T-cell (primary cell): ENCODE measurements at regions not wholly inside any gene's neighbourhood (a gene's known extent, or its start where the extent isn't known, plus 50 kb on each side); places are given as distances from the start of the nearest gene placed in this dataset.
"Not testable (repeated sequence)": the region's sequence is repeated elsewhere in the genome, so short reads cannot be mapped to it uniquely, and the experiment has no call there.

Experiments
- ATAC-seq, 4 experiments: fragments of 200-7000 bp in 3 of 4; fragments of 150-1000 bp in 1 of 4; cut with Tn5 transposase; replicated peaks in 1 of 4; 1 replicate in 3 of 4; 2 replicates in 1 of 4; pipeline ENCODE4 v1.10.0; 2021; ENCODE audit warnings: moderate library complexity in 3 of 4, mild to moderate bottlenecking in 2 of 4, moderate number of reproducible peaks in 1 of 4
- CTCF ChIA-PET, 2 donors: fragments of 300-600 bp; sonication (Branson Sonifier 250); formaldehyde crosslinking; loops; one replicate each; lab custom pipeline; 2022; ENCODE audit warnings: antibody characterized with exemption in 2 of 2; lab: Charles Lee
- POLR2A ChIA-PET, 2 donors: fragments of 300-600 bp; sonication (Branson Sonifier 250); formaldehyde crosslinking; loops; one replicate each; lab custom pipeline; 2022; ENCODE audit warnings: antibody characterized with exemption in 2 of 2; lab: Charles Lee
- DNase-seq, 35 experiments: peaks; one replicate each; pipeline versions ENCODE4 v3.0.0 to v3.0.0-alpha.2; 2013 to 2023
- H3K27ac ChIP-seq: one replicate; pipeline ENCODE4 v1.5.1; 2013; ENCODE audit warnings: low read length
- H3K27me3 ChIP-seq, 2 experiments: replicated peaks in 1 of 2; 1 replicate in 1 of 2; 2 replicates in 1 of 2; pipeline versions ENCODE4 v1.6.1 to v1.7.0; 2013; ENCODE audit warnings: low read length in 1 of 2, mixed read lengths in 1 of 2; ENCODE audit not compliant: control insufficient read depth in 2 of 2, insufficient read depth in 2 of 2; ENCODE audit errors: extremely low read depth in 1 of 2
- H3K36me3 ChIP-seq, 2 donors: 1 replicate in 1 of 2; 2 replicates in 1 of 2; pipeline versions ENCODE4 v1.6.1 to v1.7.0; 2013; ENCODE audit warnings: low read length in 1 of 2; ENCODE audit not compliant: control insufficient read depth in 2 of 2, insufficient read depth in 1 of 2; ENCODE audit errors: extremely low read depth in 1 of 2
- H3K4me1 ChIP-seq, 2 experiments: 1 replicate in 1 of 2; 2 replicates in 1 of 2; pipeline versions ENCODE4 v1.6.1 to v1.7.0; 2013; ENCODE audit warnings: low read length in 2 of 2, mixed read lengths in 1 of 2; ENCODE audit not compliant: insufficient read depth in 2 of 2, control insufficient read depth in 1 of 2; ENCODE audit errors: extremely low read depth in 1 of 2
- H3K4me3 ChIP-seq, 2 donors: 1 replicate in 1 of 2; 2 replicates in 1 of 2; pipeline versions ENCODE4 v1.5.1 to v1.7.0; 2013; ENCODE audit warnings: mild to moderate bottlenecking in 2 of 2, low read length in 1 of 2, moderate library complexity in 1 of 2; ENCODE audit not compliant: control insufficient read depth in 1 of 2; ENCODE audit errors: extremely low read depth in 1 of 2
- H3K9me3 ChIP-seq: 2 replicates; pipeline ENCODE4 v1.7.0; 2013
- H3K27ac Mint-ChIP-seq, 2 donors: one replicate each; pipeline ENCODE4 v1.8.0; 2020 to 2021; ENCODE audit warnings: mild to moderate bottlenecking in 2 of 2, mixed read lengths in 2 of 2
- H3K27me3 Mint-ChIP-seq, 2 donors: one replicate each; pipeline ENCODE4 v1.8.0; 2021 to 2022; ENCODE audit warnings: mixed read lengths in 2 of 2
- H3K36me3 Mint-ChIP-seq: one replicate; pipeline ENCODE4 v1.8.0; 2021; ENCODE audit warnings: mixed read lengths
- H3K4me1 Mint-ChIP-seq, 3 donors: one replicate each; pipeline ENCODE4 v1.8.0; 2020 to 2022; ENCODE audit warnings: mixed read lengths in 3 of 3, mild to moderate bottlenecking in 1 of 3
- H3K4me3 Mint-ChIP-seq, 3 donors: one replicate each; pipeline ENCODE4 v1.8.0; 2020 to 2022; ENCODE audit warnings: mild to moderate bottlenecking in 3 of 3, mixed read lengths in 3 of 3, moderate library complexity in 3 of 3
- H3K9me3 Mint-ChIP-seq, 3 donors: one replicate each; pipeline ENCODE4 v1.8.0; 2020 to 2022; ENCODE audit warnings: mixed read lengths in 3 of 3
- WGBS: methylation state at CpG from one replicate; pipeline ENCODE4 v1.1.5; 2013; ENCODE audit warnings: missing lambda C conversion rate; ENCODE audit not compliant: insufficient coverage; 5-methylcytosine and 5-hydroxymethylcytosine counted together

GRCh38 chr2:37744010-37744409, 72.6 kb upstream of the CDC42EP3 start:
- CTCF ChIA-PET, result no interaction called here
- DNase-seq (no peak), ATAC-seq (no peak)
- Mint-ChIP-seq H3K4me3 (no peak overlapping the region), H3K27ac (no peak overlapping the region), H3K27me3 (peaks cover 0 to 3% of the 10 kb centered on the region in 2 donors), H3K36me3 (no peaks in the 10 kb centered on the region), H3K4me1 (peaks cover 0 to 6% (median 4%) of the 10 kb centered on the region in 3 donors), H3K9me3 (no peaks in the 10 kb centered on the region)
- Histone ChIP-seq H3K4me1 (no peaks in the 10 kb centered on the region), H3K36me3 (no peaks in the 10 kb centered on the region), H3K27me3 (no peaks in the 10 kb centered on the region), H3K4me3 (no peak overlapping the region), H3K9me3 (no peaks in the 10 kb centered on the region), H3K27ac (no peak overlapping the region)
- WGBS, result no CpG with 5 or more reads among the region's 3 CpGs
- POLR2A ChIA-PET, result interaction anchor here in 1 of 2 donors (0.6 kb wide), 1 partner anchor 283 kb away, joined by 3 read pairs; no protein-coding TSS in a partner anchor

- H3K27me3 Mint-ChIP-seq, H3K36me3 Mint-ChIP-seq, H3K27me3 ChIP-seq, H3K27ac ChIP-seq, H3K4me3 Mint-ChIP-seq, H3K27ac Mint-ChIP-seq, H3K4me3 ChIP-seq, ATAC-seq, H3K9me3 ChIP-seq, H3K9me3 Mint-ChIP-seq, DNase-seq, H3K4me1 Mint-ChIP-seq, CTCF ChIA-PET, H3K4me1 ChIP-seq, H3K36me3 ChIP-seq: not testable (repeated sequence)
- POLR2A ChIA-PET, result interaction anchor here in 1 of 2 donors (0.6 kb wide), 1 partner anchor 10 kb away, joined by 3 read pairs; no protein-coding TSS in a partner anchor
These were observed 73.5 kb upstream of the CDC42EP3 start for GRCh38 chr2:37744961-37745360.

- H3K4me1 ChIP-seq, H3K9me3 ChIP-seq, POLR2A ChIA-PET, H3K9me3 Mint-ChIP-seq, H3K4me3 ChIP-seq, H3K27me3 Mint-ChIP-seq, H3K27ac Mint-ChIP-seq, H3K4me1 Mint-ChIP-seq, ATAC-seq, DNase-seq, H3K27ac ChIP-seq, H3K27me3 ChIP-seq, H3K36me3 ChIP-seq, H3K36me3 Mint-ChIP-seq, H3K4me3 Mint-ChIP-seq: not testable (repeated sequence)
- CTCF ChIA-PET, result interaction anchor here in 1 of 2 donors (0.7 kb wide), 1 partner anchor 127 kb away, joined by 10 read pairs; no protein-coding TSS in a partner anchor
- no CpG with 5 or more reads among the region's 1 CpG for WGBS
These were observed 74.6 kb upstream of the CDC42EP3 start for GRCh38 chr2:37746011-37746410.

GRCh38 chr2:37746883-37747282, 75.4 kb upstream of the CDC42EP3 start:
- Histone ChIP-seq H3K36me3 (no peaks in the 10 kb centered on the region), H3K4me1 (no peaks in the 10 kb centered on the region), H3K27ac (no peak overlapping the region), H3K27me3 (no peaks in the 10 kb centered on the region), H3K9me3 (no peaks in the 10 kb centered on the region), H3K4me3 (no peak overlapping the region)
- DNase-seq (no peak), ATAC-seq (no peak)
- no CpG with 5 or more reads among the region's 3 CpGs for WGBS
- Mint-ChIP-seq H3K9me3 (no peaks in the 10 kb centered on the region), H3K4me3 (no peak overlapping the region), H3K36me3 (no peaks in the 10 kb centered on the region), H3K4me1 (peaks cover 0 to 6% (median 4%) of the 10 kb centered on the region in 3 donors), H3K27me3 (peaks cover 0 to 3% of the 10 kb centered on the region in 2 donors), H3K27ac (no peak overlapping the region)
- POLR2A ChIA-PET, result interaction anchor here in 1 of 2 donors (0.6 kb wide), 1 partner anchor 130 kb away, joined by 5 read pairs; no protein-coding TSS in a partner anchor
- CTCF ChIA-PET, result interaction anchor here in 1 of 2 donors (0.7 kb wide), 1 partner anchor 128 kb away, joined by 10 read pairs; no protein-coding TSS in a partner anchor

GRCh38 chr2:37748541-37748940, 77.1 kb upstream of the CDC42EP3 start:
- ChIA-PET POLR2A (interaction anchor here (0.5 to 0.7 kb wide), 2 partner anchors 24 to 39 kb away, joined by 3 to 10 read pairs; no protein-coding TSS in a partner anchor), CTCF (interaction anchor here in 1 of 2 donors (0.6 kb wide), 1 partner anchor 424 kb away, joined by 3 read pairs; no protein-coding TSS in a partner anchor)
- peaks cover 0 to 6% (median 4%) of the 10 kb centered on the region in 3 donors for H3K4me1 Mint-ChIP-seq

GRCh38 chr2:37750286-37750685, 78.8 kb upstream of the CDC42EP3 start:
- H3K4me3 Mint-ChIP-seq, H3K4me1 Mint-ChIP-seq, H3K27me3 ChIP-seq, DNase-seq, H3K36me3 ChIP-seq, ATAC-seq, H3K27ac ChIP-seq, CTCF ChIA-PET, H3K4me1 ChIP-seq, H3K9me3 Mint-ChIP-seq, H3K4me3 ChIP-seq, H3K27me3 Mint-ChIP-seq, POLR2A ChIA-PET, H3K36me3 Mint-ChIP-seq, H3K9me3 ChIP-seq, H3K27ac Mint-ChIP-seq: not testable (repeated sequence)

More at GRCh38 chr2:37748541-37748940, 77.1 kb upstream of the CDC42EP3 start:
- Histone ChIP-seq H3K9me3 (no peaks in the 10 kb centered on the region), H3K27ac (no peak overlapping the region), H3K27me3 (no peaks in the 10 kb centered on the region), H3K4me3 (no peak overlapping the region), H3K36me3 (no peaks in the 10 kb centered on the region), H3K4me1 (no peaks in the 10 kb centered on the region)
- H3K27ac Mint-ChIP-seq, result no peak overlapping the region
- no peaks in the 10 kb centered on the region for H3K27me3 Mint-ChIP-seq
- WGBS, result 92% methylated on average over 2 of the region's 4 CpGs
- no peak overlapping the region for H3K4me3 Mint-ChIP-seq
- DNase-seq (no peak), ATAC-seq (no peak)
- no peaks in the 10 kb centered on the region for H3K9me3 Mint-ChIP-seq
- H3K36me3 Mint-ChIP-seq, result no peaks in the 10 kb centered on the region
